ENCODE measurements at regions not wholly inside any gene's neighbourhood (a gene's known extent, or its start where the extent isn't known, plus 50 kb on each side); places are given as distances from the start of the nearest gene placed in this dataset.

DNA sequence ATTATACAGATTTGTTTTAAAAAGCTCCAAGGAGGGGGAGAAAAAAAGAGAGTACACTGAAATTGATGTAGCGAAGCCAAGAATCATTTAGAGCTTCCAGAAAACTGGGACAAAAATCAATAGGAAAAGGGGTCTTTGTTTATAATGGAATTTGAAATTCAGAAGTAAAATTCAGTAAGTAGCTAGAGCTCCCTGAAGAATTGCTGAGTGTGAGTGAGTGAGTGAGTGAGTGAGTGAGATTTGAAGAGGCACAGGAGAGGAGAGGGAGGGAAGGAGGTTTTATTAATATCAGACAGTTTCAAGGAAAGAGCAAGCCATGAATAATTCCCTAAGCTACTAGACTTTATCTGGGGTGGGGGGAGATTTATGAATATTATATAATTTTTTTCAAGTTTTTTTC lies 60.7 kb upstream of the ARHGAP28 start:
- H3K79me2 ChIP-seq (ENCODE audit: control insufficient read depth, low read length): no peaks in the 10 kb centered on the region
- no peaks in the 10 kb centered on the region for H3K27me3 ChIP-seq (ENCODE audit: control insufficient read depth, low read length)
- H4K20me1 ChIP-seq (ENCODE audit: control insufficient read depth, insufficient read depth, low read depth, low read length): no peaks in the 10 kb centered on the region
- H3K4me3 ChIP-seq (ENCODE audit: low read length): no peak overlapping the region
- H3K4me1 ChIP-seq (ENCODE audit: control insufficient read depth, low read length): no peaks in the 10 kb centered on the region
- H3K36me3 ChIP-seq (ENCODE audit: control insufficient read depth, low read length): no peaks in the 10 kb centered on the region
- no peaks in the 10 kb centered on the region for H3K9me2 ChIP-seq (replicated peaks; ENCODE audit: control insufficient read depth, low read length)
- TF ChIP-seq, protein P1, sequence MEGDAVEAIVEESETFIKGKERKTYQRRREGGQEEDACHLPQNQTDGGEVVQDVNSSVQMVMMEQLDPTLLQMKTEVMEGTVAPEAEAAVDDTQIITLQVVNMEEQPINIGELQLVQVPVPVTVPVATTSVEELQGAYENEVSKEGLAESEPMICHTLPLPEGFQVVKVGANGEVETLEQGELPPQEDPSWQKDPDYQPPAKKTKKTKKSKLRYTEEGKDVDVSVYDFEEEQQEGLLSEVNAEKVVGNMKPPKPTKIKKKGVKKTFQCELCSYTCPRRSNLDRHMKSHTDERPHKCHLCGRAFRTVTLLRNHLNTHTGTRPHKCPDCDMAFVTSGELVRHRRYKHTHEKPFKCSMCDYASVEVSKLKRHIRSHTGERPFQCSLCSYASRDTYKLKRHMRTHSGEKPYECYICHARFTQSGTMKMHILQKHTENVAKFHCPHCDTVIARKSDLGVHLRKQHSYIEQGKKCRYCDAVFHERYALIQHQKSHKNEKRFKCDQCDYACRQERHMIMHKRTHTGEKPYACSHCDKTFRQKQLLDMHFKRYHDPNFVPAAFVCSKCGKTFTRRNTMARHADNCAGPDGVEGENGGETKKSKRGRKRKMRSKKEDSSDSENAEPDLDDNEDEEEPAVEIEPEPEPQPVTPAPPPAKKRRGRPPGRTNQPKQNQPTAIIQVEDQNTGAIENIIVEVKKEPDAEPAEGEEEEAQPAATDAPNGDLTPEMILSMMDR (IDR thresholded peaks at IDR 0.05; ENCODE audit: low read depth, low read length, poor library complexity, severe bottlenecking): no peak
- no peak for TF ChIP-seq EZH2phosphoT487 (IDR thresholded peaks at IDR 0.05; ENCODE audit: borderline replicate concordance, low read length)
- H3K9me3 ChIP-seq (ENCODE audit: control insufficient read depth, insufficient read depth, low read length): no peaks in the 10 kb centered on the region
- no peaks in the 10 kb centered on the region for H3F3A ChIP-seq (ENCODE audit: control insufficient read depth, insufficient read depth)
- H3K4me2 ChIP-seq (ENCODE audit: low read length): no peak overlapping the region
- no peak overlapping the region for H3K27ac ChIP-seq (ENCODE audit: low read depth, low read length)

DNA sequence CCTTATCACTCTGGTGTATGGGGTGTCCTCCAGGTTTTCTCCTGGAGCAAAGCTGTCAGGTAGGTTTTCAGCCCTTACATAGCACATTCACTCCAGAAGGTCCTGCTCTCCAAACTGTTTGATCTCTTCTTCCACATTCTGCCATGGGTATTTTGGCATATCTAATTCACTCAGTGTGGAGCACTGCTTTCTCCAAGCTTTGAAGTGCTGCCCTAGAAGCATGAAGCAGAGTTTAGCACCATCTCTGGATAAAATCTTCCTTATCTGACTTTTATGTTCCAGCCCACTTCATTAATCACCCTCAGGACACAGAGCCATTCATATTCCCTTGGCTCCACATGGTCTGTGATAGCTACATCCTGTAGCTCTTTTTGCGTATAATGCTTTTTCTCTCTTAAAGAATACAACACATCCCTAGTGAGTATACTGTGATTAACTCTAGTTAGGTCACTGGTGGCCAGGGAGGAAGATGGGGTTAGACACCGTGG lies 56.7 kb upstream of the ARHGAP28 start:
- H3K4me1 ChIP-seq (ENCODE audit: control insufficient read depth, low read length): no peaks in the 10 kb centered on the region
- no peak overlapping the region for H3K4me2 ChIP-seq (ENCODE audit: low read length)
- no peaks in the 10 kb centered on the region for H3K79me2 ChIP-seq (ENCODE audit: control insufficient read depth, low read length)
- H3K9me3 ChIP-seq (ENCODE audit: control insufficient read depth, insufficient read depth, low read length): no peaks in the 10 kb centered on the region
- H3K4me3 ChIP-seq (ENCODE audit: low read length): no peak overlapping the region
- TF ChIP-seq, protein P1 (IDR thresholded peaks at IDR 0.05; ENCODE audit: low read depth, low read length, poor library complexity, severe bottlenecking): no peak
- no peak for TF ChIP-seq EZH2phosphoT487 (IDR thresholded peaks at IDR 0.05; ENCODE audit: borderline replicate concordance, low read length)
- H4K20me1 ChIP-seq (ENCODE audit: control insufficient read depth, insufficient read depth, low read depth, low read length): no peaks in the 10 kb centered on the region
- no peaks in the 10 kb centered on the region for H3F3A ChIP-seq (ENCODE audit: control insufficient read depth, insufficient read depth)
- no peaks in the 10 kb centered on the region for H3K9me2 ChIP-seq (replicated peaks; ENCODE audit: control insufficient read depth, low read length)
- no peak overlapping the region for H3K27ac ChIP-seq (ENCODE audit: low read depth, low read length)
- no peaks in the 10 kb centered on the region for H3K36me3 ChIP-seq (ENCODE audit: control insufficient read depth, low read length)
- H3K27me3 ChIP-seq (ENCODE audit: control insufficient read depth, low read length): no peaks in the 10 kb centered on the region

GRCh38 chr18:6677086-6677485 lies 52.4 kb upstream of the ARHGAP28 start:
- Histone ChIP-seq H3K9me3 (ENCODE audit: control insufficient read depth, insufficient read depth, low read length) (no peaks in the 10 kb centered on the region), H3K79me2 (ENCODE audit: control insufficient read depth, low read length) (no peaks in the 10 kb centered on the region), H3K9me2 (replicated peaks; ENCODE audit: control insufficient read depth, low read length) (no peaks in the 10 kb centered on the region), H3K27me3 (ENCODE audit: control insufficient read depth, low read length) (no peaks in the 10 kb centered on the region), H4K20me1 (ENCODE audit: control insufficient read depth, insufficient read depth, low read depth, low read length) (no peaks in the 10 kb centered on the region), H3K27ac (ENCODE audit: low read depth, low read length) (no peak overlapping the region), H3K36me3 (ENCODE audit: control insufficient read depth, low read length) (no peaks in the 10 kb centered on the region), H3F3A (ENCODE audit: control insufficient read depth, insufficient read depth) (no peaks in the 10 kb centered on the region), H3K4me3 (ENCODE audit: low read length) (no peak overlapping the region), H3K4me2 (ENCODE audit: low read length) (no peak overlapping the region), H3K4me1 (ENCODE audit: control insufficient read depth, low read length) (no peaks in the 10 kb centered on the region)
- TF ChIP-seq, protein P1 (IDR thresholded peaks at IDR 0.05; ENCODE audit: low read depth, low read length, poor library complexity, severe bottlenecking): no peak
- TF ChIP-seq EZH2phosphoT487 (IDR thresholded peaks at IDR 0.05; ENCODE audit: borderline replicate concordance, low read length): no peak

Data from DOHH2 (cell line).